Spinal cord (tissue), 9 donors: ENCODE measurements at regions not wholly inside any gene's neighbourhood (a gene's known extent, or its start where the extent isn't known, plus 50 kb on each side); places are given as distances from the start of the nearest gene placed in this dataset.
A peak's percentile ranks its signal among the peaks of the same experiment; 100 is the strongest.

Source experiments
- DNase-seq, 6 donors: peaks; one replicate each; pipeline versions ENCODE4 v3.0.0 to v3.0.0-alpha.2; 2013 to 2015; ENCODE audit warnings: low spot score in 6 of 6, low read depth in 4 of 6
- H3K27ac ChIP-seq: one replicate; pipeline ENCODE4 v1.5.1; 2013; ENCODE audit warnings: low read depth, low read length, control low read depth
- H3K27me3 ChIP-seq: one replicate; pipeline ENCODE4 v1.6.1; 2013; ENCODE audit warnings: low read length; ENCODE audit not compliant: control insufficient read depth, insufficient read depth
- H3K36me3 ChIP-seq: one replicate; pipeline ENCODE4 v1.6.1; 2013; ENCODE audit warnings: low read length; ENCODE audit not compliant: control insufficient read depth, insufficient read depth
- H3K4me1 ChIP-seq: one replicate; pipeline ENCODE4 v1.6.1; 2013; ENCODE audit warnings: low read length; ENCODE audit not compliant: control insufficient read depth, insufficient read depth
- H3K4me3 ChIP-seq: one replicate; pipeline ENCODE4 v1.5.1; 2013; ENCODE audit warnings: low read depth, low read length, control low read depth
- H3K9me3 ChIP-seq: one replicate; pipeline ENCODE4 v1.6.1; 2013; ENCODE audit warnings: low read length; ENCODE audit not compliant: control insufficient read depth, insufficient read depth
- WGBS: methylation state at CpG from one replicate; pipeline ENCODE4 v1.1.5; 2013; ENCODE audit warnings: missing lambda C conversion rate; ENCODE audit not compliant: insufficient coverage; 5-methylcytosine and 5-hydroxymethylcytosine counted together
- donor health status: healthy.

DNA sequence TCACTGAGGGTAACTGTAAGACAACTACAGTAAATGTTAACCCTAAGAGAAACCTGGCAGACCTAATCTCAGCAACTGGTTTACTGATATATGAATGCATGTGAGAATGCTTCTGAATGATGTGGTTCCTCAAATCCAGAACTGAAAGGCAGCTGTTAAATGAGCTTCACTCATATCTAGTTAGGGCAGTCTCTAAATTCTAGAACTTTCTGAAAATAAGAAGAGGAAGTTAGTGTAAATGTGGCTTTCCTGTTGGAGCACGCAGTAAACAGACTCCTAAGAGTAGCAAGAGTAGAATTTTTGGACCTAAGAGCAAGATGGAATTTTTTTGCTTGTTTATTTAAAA lies 117.9 kb upstream of the KCNN2 start:
- Histone ChIP-seq H3K4me1 (no peaks in the 10 kb centered on the region), H3K4me3 (no peak overlapping the region), H3K9me3 (no peaks in the 10 kb centered on the region), H3K27ac (no peak overlapping the region), H3K36me3 (no peaks in the 10 kb centered on the region), H3K27me3 (no peaks in the 10 kb centered on the region)
- 100% methylated on average over 1 of the region's 1 CpG for WGBS
- DNase-seq, result no peak

GRCh38 chr5:114249823-114250222 lies 112.0 kb upstream of the KCNN2 start:
- H3K4me1 ChIP-seq, result no peaks in the 10 kb centered on the region
- H3K27ac ChIP-seq, result no peak overlapping the region
- H3K36me3 ChIP-seq, result no peaks in the 10 kb centered on the region
- no peaks in the 10 kb centered on the region for H3K27me3 ChIP-seq
- no peak for DNase-seq
- no CpG with 5 or more reads among the region's 2 CpGs for WGBS
- no peaks in the 10 kb centered on the region for H3K9me3 ChIP-seq
- no peak overlapping the region for H3K4me3 ChIP-seq

- 100% methylated on average over 1 of the region's 3 CpGs for WGBS
Observed at GRCh38 chr5:114250536-114250935, 111.3 kb upstream of the KCNN2 start.

DNA sequence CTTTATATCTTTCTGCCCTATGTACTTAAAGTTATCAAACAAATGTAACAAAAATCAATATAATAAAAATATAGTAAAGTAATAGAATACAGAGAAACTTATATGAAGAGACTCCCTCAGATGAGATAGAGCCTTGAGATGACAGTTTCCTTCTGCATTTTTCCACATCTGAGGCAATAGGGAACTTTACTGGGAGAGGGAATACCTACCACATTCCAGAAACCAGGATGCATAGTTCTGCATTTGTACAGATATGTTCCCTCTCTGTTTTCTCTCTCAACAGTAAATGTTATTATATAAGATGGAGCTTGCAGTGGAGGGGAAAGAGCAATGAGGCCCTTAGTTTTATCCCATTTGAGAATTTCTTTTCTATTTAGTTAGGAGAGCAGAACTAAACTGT lies 109.6 kb upstream of the KCNN2 start:
- Histone ChIP-seq H3K9me3 (no peaks in the 10 kb centered on the region), H3K27ac (no peak overlapping the region), H3K4me3 (no peak overlapping the region), H3K4me1 (no peaks in the 10 kb centered on the region), H3K36me3 (no peaks in the 10 kb centered on the region), H3K27me3 (no peaks in the 10 kb centered on the region)
- no peak for DNase-seq

More at GRCh38 chr5:114250536-114250935, 111.3 kb upstream of the KCNN2 start:
- Histone ChIP-seq H3K9me3 (no peaks in the 10 kb centered on the region), H3K27me3 (no peaks in the 10 kb centered on the region), H3K4me3 (no peak overlapping the region), H3K36me3 (no peaks in the 10 kb centered on the region), H3K27ac (no peak overlapping the region), H3K4me1 (no peaks in the 10 kb centered on the region)
- no peak for DNase-seq

- WGBS, result 32% methylated on average over 3 of the region's 3 CpGs
- Histone ChIP-seq H3K4me3 (no peak overlapping the region), H3K27me3 (no peaks in the 10 kb centered on the region), H3K4me1 (no peaks in the 10 kb centered on the region), H3K27ac (no peak overlapping the region), H3K9me3 (no peaks in the 10 kb centered on the region), H3K36me3 (no peaks in the 10 kb centered on the region)
- peak in 2 of 6 donors; percentile 12 to 70 for DNase-seq
Observed at GRCh38 chr5:114255260-114255659, 106.6 kb upstream of the KCNN2 start.

GRCh38 chr5:114261989-114262388 lies 99.9 kb upstream of the KCNN2 start:
- H3K4me1 ChIP-seq, result no peaks in the 10 kb centered on the region
- no peaks in the 10 kb centered on the region for H3K9me3 ChIP-seq
- H3K27me3 ChIP-seq, result no peaks in the 10 kb centered on the region
- no CpG with 5 or more reads among the region's 3 CpGs for WGBS
- no peaks in the 10 kb centered on the region for H3K36me3 ChIP-seq
- no peak overlapping the region for H3K4me3 ChIP-seq
- H3K27ac ChIP-seq, result no peak overlapping the region
- no peak for DNase-seq

DNA sequence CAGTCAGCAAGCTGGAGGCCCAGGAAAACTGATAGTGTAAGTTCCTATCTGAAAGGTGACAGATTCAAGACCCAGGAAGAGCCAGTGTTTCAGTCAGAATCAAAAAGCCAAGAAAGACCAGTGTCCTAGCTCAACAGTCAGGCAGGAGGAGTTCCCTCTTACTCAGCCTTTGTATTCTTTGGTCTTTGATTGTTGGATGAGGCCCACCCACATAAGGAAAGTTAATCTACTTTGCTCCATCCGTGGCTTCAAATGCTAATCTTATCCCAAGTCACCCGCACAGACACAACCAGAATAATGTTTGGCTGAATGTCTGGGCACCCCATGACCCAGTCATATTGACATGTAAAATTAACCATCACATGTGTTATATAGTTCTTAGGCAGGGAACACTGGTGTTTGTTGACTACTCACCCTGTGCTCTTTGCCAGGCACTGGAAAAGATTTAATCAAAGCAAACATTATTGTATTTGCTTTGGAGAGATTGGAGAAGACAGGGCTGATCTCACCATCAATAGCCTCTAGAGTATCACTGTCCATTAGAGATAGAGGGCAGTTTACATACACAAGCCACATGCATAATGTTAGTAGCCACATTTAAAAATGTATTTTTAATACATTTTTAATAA lies 96.3 kb upstream of the KCNN2 start:
- DNase-seq, result no peak

GRCh38 chr5:114266374-114266773 lies 95.5 kb upstream of the KCNN2 start:
- H3K9me3 ChIP-seq, result no peaks in the 10 kb centered on the region
- DNase-seq, result no peak
- WGBS, result no CpG with 5 or more reads among the region's 1 CpG
- no peaks in the 10 kb centered on the region for H3K36me3 ChIP-seq
- no peaks in the 10 kb centered on the region for H3K4me1 ChIP-seq
- H3K27ac ChIP-seq, result no peak overlapping the region
- H3K4me3 ChIP-seq, result no peak overlapping the region
- no peaks in the 10 kb centered on the region for H3K27me3 ChIP-seq

More for the DNA sequence above, 96.3 kb upstream of the KCNN2 start:
- WGBS, result no CpG with 5 or more reads among the region's 2 CpGs
- H3K9me3 ChIP-seq, result no peaks in the 10 kb centered on the region
- no peaks in the 10 kb centered on the region for H3K36me3 ChIP-seq
- no peaks in the 10 kb centered on the region for H3K27me3 ChIP-seq
- H3K27ac ChIP-seq, result no peak overlapping the region
- H3K4me1 ChIP-seq, result no peaks in the 10 kb centered on the region
- H3K4me3 ChIP-seq, result no peak overlapping the region

GRCh38 chr5:114296191-114296590 lies 65.7 kb upstream of the KCNN2 start:
- Histone ChIP-seq H3K4me3 (no peak overlapping the region), H3K27me3 (no peaks in the 10 kb centered on the region), H3K27ac (no peak overlapping the region), H3K9me3 (no peaks in the 10 kb centered on the region), H3K4me1 (no peaks in the 10 kb centered on the region), H3K36me3 (no peaks in the 10 kb centered on the region)
- WGBS, result 64% methylated on average over 1 of the region's 1 CpG
- no peak for DNase-seq

DNA sequence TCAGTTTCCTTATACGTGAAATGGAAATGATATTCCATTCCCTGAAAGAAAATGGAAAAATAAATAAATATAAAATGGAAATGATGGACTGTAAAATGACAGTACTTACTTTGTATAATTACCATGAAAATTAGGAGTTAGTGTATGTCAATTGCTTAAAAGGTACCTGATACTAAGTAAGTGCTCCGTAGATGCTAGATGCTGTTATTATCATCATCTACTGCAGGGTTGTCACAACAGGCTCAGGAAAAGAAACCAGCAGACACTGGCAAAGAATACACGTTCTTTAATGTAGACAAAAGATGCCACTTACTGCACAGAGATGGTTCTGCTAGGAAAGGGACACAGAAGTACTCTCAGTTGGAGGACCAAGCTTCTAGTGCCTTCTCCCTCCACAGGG lies 64.0 kb upstream of the KCNN2 start:
- Histone ChIP-seq H3K4me3 (no peak overlapping the region), H3K27me3 (no peaks in the 10 kb centered on the region), H3K36me3 (no peaks in the 10 kb centered on the region), H3K9me3 (no peaks in the 10 kb centered on the region), H3K27ac (no peak overlapping the region), H3K4me1 (no peaks in the 10 kb centered on the region)
- no peak for DNase-seq
- WGBS, result no CpG with 5 or more reads among the region's 3 CpGs
